H1 (cell line): ENCODE measurements at regions not wholly inside any gene's neighbourhood (a gene's known extent, or its start where the extent isn't known, plus 50 kb on each side); places are given as distances from the start of the nearest gene placed in this dataset.

ENCODE experiments used
- CHD2 ChIP-seq: IDR thresholded peaks from 2 replicates; pipeline ENCODE4 v1.6.1; 2012; ENCODE audit warnings: low read length, improper control_type of control experiment
- CTCF ChIP-seq, 3 experiments: IDR thresholded peaks; 1 replicate in 2 of 3; 2 replicates in 1 of 3; pipeline versions ENCODE4 v1.5.1 to v1.6.1; 2011; ENCODE audit warnings: low read length in 3 of 3, mild to moderate bottlenecking in 3 of 3, inconsistent platforms in 2 of 3, low read depth in 1 of 3, moderate library complexity in 1 of 3; ENCODE audit not compliant: insufficient read depth in 1 of 3; ENCODE audit errors: control extremely low read depth in 1 of 3
- EZH2 ChIP-seq: fragments of 200-600 bp; sonication (generic); IDR thresholded peaks from 2 replicates; pipeline ENCODE4 v1.7.1; 2012; ENCODE audit warnings: low read depth, mild to moderate bottlenecking, moderate library complexity, low read length, inconsistent platforms; ENCODE audit not compliant: severe bottlenecking
- GABPA ChIP-seq: IDR thresholded peaks from 2 replicates; pipeline ENCODE4 v1.6.1; 2011; ENCODE audit warnings: mild to moderate bottlenecking, low read length, moderate library complexity, borderline replicate concordance; ENCODE audit not compliant: insufficient read depth
- MAFK ChIP-seq: IDR thresholded peaks from 2 replicates; pipeline ENCODE4 v1.6.1; 2012; ENCODE audit warnings: low read depth, mild to moderate bottlenecking, improper control_type of control experiment, low read length
- POU5F1 ChIP-seq: IDR thresholded peaks from 2 replicates; pipeline ENCODE4 v1.6.1; 2011; ENCODE audit warnings: low read depth, mild to moderate bottlenecking, low read length, moderate library complexity
- RNF2 ChIP-seq: fragments of 200-900, 300-1000 bp; sonication (generic); IDR thresholded peaks from 2 replicates; pipeline ENCODE4 v1.7.1; 2016; ENCODE audit warnings: borderline replicate concordance, low read depth, mild to moderate bottlenecking, antibody characterized with exemption, low read length; ENCODE audit not compliant: poor library complexity, severe bottlenecking; ENCODE audit errors: missing control alignments
- TAF1 ChIP-seq: IDR thresholded peaks from 2 replicates; pipeline ENCODE4 v1.6.1; 2011; ENCODE audit warnings: mild to moderate bottlenecking, low read depth, low read length

DNA sequence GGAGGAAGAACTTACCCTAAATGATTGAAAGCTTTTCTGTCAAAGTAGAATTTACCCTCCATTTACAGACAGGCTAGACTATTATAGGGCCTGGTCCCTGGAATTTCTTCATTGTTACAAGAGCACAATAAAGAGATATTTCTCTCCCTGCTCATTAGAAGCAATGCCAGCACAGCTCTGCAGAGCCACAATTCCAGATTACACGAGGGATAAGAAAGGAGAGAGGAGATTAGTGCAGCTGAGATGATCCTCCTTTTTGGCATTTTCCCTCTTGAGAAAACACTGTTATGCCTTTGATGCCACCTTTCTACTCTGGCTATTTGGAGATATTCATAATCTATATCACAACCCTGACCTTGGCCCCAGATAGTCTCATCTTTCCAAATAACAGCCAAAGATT, 1119.5 kb upstream of the TMPRSS15 start:
- TF ChIP-seq GABPA: no peak
- TF ChIP-seq RNF2: no peak
- no peak for TF ChIP-seq EZH2
- TF ChIP-seq TAF1: no peak
- no peak for TF ChIP-seq CTCF (IDR thresholded peaks at IDR 0.05; ENCODE audit: control extremely low read depth in 1 of 3, insufficient read depth in 1 of 3, low read depth in 1 of 3, low read length in 3 of 3)
- TF ChIP-seq POU5F1: no peak
- no peak for TF ChIP-seq CHD2
- TF ChIP-seq MAFK: no peak
